Mammary epithelial cell (primary cell): ENCODE measurements at regions not wholly inside any gene's neighbourhood (a gene's known extent, or its start where the extent isn't known, plus 50 kb on each side); places are given as distances from the start of the nearest gene placed in this dataset.

Source experiments
- CTCF ChIP-seq, 2 donors: IDR thresholded peaks in 1 of 2; conservative IDR thresholded peaks in 1 of 2; 2 replicates each; pipeline ENCODE4 v1.5.1; 2011 to 2012; ENCODE audit warnings: inconsistent platforms in 2 of 2, low read length in 2 of 2, mild to moderate bottlenecking in 2 of 2, control low read depth in 1 of 2, low read depth in 1 of 2; ENCODE audit not compliant: insufficient read depth in 1 of 2; ENCODE audit errors: extremely low read depth in 1 of 2
- EZH2 ChIP-seq: IDR thresholded peaks from 2 replicates; pipeline ENCODE4 v1.6.1; 2012; ENCODE audit warnings: low read length, inconsistent platforms, borderline replicate concordance

GRCh38 chr12:105839629-105840127 is 299.1 kb downstream of the NUAK1 start:
- TF ChIP-seq CTCF (conservative IDR thresholded peaks at IDR 0.05 in 1 of 2, IDR thresholded peaks at IDR 0.05 in 1 of 2; ENCODE audit: extremely low read depth in 1 of 2, insufficient read depth in 1 of 2, low read depth in 1 of 2, low read length in 2 of 2) (no peak), EZH2 (no peak)
